ENCODE measurements at regions not wholly inside any gene's neighbourhood (a gene's known extent, or its start where the extent isn't known, plus 50 kb on each side); places are given as distances from the start of the nearest gene placed in this dataset.

DNA sequence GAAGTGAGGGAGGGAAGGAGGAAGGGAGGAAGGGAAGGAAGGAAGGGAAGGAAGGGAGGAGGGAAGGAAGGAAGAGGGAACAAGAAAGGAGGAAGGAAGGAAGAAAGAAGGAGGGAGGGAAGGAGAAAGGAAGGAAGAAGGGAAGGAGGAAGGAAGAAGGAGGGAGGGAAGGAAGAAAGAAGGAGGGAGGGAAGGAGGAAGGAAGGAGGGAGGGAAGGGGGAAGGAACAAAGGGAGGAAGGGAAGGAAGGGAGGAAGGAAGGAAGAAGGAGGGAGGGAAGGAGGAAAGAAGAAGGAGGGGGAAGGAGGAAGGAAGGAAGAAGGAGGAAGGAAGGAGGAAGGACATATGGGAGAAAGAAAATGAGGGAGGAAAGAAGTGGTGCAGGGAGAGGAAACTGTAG is 184.7 kb upstream of the PMEPA1 start:
- TF ChIP-seq POLR2AphosphoS5 (IDR thresholded peaks at IDR 0.05): no peak
- TF ChIP-seq POLR2A (IDR thresholded peaks at IDR 0.05): no peak
- TF ChIP-seq, protein P1, sequence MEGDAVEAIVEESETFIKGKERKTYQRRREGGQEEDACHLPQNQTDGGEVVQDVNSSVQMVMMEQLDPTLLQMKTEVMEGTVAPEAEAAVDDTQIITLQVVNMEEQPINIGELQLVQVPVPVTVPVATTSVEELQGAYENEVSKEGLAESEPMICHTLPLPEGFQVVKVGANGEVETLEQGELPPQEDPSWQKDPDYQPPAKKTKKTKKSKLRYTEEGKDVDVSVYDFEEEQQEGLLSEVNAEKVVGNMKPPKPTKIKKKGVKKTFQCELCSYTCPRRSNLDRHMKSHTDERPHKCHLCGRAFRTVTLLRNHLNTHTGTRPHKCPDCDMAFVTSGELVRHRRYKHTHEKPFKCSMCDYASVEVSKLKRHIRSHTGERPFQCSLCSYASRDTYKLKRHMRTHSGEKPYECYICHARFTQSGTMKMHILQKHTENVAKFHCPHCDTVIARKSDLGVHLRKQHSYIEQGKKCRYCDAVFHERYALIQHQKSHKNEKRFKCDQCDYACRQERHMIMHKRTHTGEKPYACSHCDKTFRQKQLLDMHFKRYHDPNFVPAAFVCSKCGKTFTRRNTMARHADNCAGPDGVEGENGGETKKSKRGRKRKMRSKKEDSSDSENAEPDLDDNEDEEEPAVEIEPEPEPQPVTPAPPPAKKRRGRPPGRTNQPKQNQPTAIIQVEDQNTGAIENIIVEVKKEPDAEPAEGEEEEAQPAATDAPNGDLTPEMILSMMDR (IDR thresholded peaks at IDR 0.05): no peak
- no peak for TF ChIP-seq EP300 (IDR thresholded peaks at IDR 0.05)
